H7 (cell line): ENCODE measurements at regions not wholly inside any gene's neighbourhood (a gene's known extent, or its start where the extent isn't known, plus 50 kb on each side); places are given as distances from the start of the nearest gene placed in this dataset.
"Not testable (repeated sequence)": the region's sequence is repeated elsewhere in the genome, so short reads cannot be mapped to it uniquely, and the experiment has no call there.

Experiments used
- DNase-seq: peaks from one replicate; pipeline ENCODE4 v3.0.0; 2012
- H3K27me3 ChIP-seq: 2 replicates; pipeline ENCODE4 v1.6.0; 2011; ENCODE audit warnings: mild to moderate bottlenecking, low read length; ENCODE audit not compliant: control insufficient read depth, insufficient read depth
- H3K36me3 ChIP-seq: replicated peaks from 2 replicates; pipeline ENCODE4 v1.5.1; 2011; ENCODE audit warnings: low read length; ENCODE audit not compliant: control insufficient read depth, insufficient read depth
- H3K4me3 ChIP-seq: 2 replicates; pipeline ENCODE4 v1.5.1; 2011; ENCODE audit warnings: low read depth, mild to moderate bottlenecking, control low read depth, low read length, moderate library complexity; ENCODE audit not compliant: insufficient read depth

DNA sequence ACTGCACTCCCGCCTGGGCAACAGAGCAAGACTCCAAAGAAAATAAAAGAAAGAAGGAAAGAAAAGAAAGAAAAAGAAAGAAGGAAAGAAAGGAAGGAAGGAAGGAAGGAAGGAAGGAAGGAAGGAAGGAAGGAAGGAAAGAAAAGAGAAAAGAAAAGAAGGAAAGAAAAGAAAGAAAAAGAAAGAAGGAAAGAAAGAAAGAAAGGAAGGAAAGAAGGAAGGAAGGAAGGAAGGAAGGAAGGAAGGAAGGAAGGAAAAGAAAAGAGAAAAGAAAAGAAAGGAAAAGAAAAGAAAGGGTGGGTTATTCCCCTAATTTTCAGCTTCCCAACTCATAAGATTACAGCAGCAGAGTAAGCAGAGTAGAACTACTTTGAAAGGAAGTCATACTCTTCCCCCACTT, 64.4 kb downstream of the TMEM200C start:
- not testable (repeated sequence) for H3K4me3 ChIP-seq, H3K36me3 ChIP-seq, DNase-seq, H3K27me3 ChIP-seq

DNA sequence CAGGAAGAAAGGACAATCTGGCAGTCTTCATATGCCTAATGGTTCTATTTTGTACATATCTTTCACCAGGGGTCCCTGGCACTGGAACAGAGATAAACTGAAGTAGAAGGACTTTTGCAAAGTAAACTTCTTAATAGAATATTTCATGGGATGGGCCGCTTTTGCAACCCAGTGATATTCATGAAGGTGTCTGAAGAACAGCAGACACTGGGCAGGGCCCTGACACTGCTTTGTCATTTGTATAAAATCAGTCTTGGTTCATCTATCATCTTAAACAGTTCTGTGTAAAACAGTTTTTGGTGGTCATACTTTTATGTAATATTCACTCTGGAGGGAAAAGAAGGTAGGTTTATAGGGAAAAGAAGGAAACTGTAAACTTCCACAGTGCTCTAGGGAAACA, 66.4 kb downstream of the TMEM200C start:
- Histone ChIP-seq H3K4me3 (no peak overlapping the region), H3K36me3 (no peaks in the 10 kb centered on the region), H3K27me3 (no peaks in the 10 kb centered on the region)
- no peak for DNase-seq

DNA sequence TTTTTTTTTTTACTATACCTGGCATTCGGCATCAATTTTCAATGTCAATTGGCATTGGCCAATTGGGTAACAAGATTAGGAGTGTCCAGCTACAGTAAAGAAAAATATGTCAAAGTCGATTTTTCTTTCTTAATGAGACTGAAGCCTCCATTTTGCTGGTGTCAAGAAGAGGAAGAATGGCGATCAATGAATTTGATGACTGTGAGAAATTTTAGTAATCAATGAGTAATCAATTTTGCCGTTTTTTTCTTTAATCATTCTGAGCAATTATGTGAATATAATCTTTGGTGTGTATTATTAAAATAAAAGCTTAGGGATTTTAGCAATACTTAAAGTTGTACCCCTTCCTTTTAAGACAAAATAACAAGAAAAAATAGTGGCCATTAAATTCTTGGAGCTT, 69.7 kb downstream of the TMEM200C start:
- no peak overlapping the region for H3K4me3 ChIP-seq
- no peaks in the 10 kb centered on the region for H3K27me3 ChIP-seq
- no peak for DNase-seq
- H3K36me3 ChIP-seq: no peaks in the 10 kb centered on the region

DNA sequence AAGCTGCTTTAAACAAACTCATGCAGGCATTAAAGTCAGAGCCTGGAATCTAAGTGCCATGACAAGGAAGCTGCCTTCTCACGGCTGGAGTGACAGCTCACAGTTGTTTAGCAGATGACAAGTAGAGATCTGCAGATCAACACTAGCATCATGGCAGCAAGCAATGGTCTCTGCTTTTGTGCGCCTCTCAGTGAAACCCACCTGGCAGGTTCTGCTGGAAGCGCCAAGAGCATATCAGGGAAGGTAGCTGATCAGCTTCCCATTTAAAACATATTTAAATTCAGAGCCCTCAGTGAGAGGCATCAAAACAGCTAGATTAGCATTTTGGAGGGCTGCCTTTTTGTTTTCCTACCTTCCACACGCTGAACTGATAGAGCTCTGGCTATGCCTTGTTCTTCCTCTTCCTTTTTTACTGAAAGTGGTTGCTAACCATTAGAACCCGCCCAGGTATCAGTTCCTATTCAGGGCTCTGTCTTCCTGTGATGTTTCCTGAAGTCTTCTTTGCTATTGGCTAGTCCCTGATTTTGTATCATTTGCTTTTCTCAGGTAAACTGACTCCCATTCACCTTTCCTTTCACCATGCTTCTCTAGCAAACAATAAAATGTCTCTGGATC, 70.8 kb downstream of the TMEM200C start:
- Histone ChIP-seq H3K36me3 (no peaks in the 10 kb centered on the region), H3K27me3 (no peaks in the 10 kb centered on the region), H3K4me3 (no peak overlapping the region)
- peak; percentile 5 for DNase-seq

DNA sequence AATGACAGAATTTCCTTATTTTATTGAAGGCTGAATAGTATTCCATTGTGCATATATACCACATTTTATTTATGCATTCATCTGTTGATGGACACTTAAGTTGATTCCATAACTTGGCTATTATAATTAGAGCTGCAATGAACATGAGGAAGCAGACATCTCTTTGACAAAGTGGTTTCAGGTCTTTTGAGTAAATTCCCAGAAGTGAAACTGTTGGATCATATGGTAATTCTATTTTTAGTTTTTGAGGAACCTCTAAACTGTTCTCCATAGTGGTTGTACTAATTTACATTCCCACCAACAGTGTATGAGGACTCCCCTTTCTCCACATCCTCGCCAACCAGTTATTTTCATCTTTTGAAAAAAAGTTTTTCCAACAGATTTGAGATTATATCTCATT, 77.5 kb downstream of the TMEM200C start:
- no peaks in the 10 kb centered on the region for H3K27me3 ChIP-seq
- DNase-seq: no peak
- no peak overlapping the region for H3K4me3 ChIP-seq
- H3K36me3 ChIP-seq: no peaks in the 10 kb centered on the region

DNA sequence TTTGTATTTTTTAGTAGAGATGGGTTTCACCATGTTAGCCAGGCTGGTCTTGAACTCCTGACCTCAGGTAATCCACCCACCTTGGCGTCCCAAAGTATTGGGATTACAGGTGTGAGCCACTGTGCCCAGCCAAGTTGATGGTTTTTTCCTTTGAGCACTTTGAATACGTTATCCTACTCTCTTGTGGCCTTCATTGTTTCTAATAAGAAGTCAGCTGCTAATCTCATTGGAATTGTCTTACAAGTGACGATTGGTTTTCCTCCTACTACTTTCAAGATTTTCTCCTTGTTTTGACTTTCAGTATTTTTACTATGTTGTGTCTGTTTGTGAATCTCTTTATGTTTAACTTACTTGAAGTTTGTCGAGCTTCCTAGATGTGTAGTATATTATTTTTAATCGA, 88.5 kb downstream of the TMEM200C start:
- no peaks in the 10 kb centered on the region for H3K36me3 ChIP-seq
- H3K27me3 ChIP-seq: no peaks in the 10 kb centered on the region
- H3K4me3 ChIP-seq: no peak overlapping the region
- DNase-seq: no peak

DNA sequence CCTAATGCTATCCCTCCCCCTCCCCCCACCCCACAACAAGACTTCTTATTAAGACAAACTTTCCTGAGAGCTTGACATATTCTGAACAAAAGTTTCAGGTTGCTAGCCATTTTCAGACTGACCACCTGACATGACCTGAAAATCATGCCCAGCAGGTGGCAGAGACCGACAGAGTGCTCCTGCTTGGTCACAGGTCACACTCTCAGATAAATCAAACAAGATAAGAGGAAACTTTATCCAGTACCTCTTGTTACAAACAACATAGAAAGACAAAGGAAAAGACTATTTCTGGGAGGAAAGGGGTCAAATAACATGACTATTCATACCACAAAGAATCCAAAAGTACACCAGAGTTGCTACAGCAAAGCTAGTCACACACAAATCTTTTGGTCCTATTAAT, 107.4 kb downstream of the TMEM200C start:
- Histone ChIP-seq H3K36me3 (no peaks in the 10 kb centered on the region), H3K27me3 (no peaks in the 10 kb centered on the region), H3K4me3 (no peak overlapping the region)
- no peak for DNase-seq

DNA sequence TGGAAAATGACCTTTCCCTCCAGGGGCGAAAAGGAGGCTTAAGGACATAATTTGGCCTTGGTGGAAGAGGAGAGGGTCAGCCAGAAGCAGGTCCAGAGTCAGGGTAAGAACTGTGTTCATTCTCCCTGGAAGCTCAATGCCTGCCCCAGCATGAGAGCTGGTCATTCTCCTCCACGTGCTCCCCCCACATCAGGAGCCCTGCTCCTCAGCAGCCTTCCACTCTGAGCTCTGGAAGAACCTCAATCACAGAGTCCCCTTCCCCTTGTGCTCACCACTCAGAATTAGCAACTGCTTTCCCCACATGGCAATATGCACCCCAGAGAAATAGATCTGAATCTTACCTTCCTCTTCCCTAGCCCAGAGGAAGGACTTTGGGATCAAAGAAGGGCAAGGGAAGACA, 115.4 kb downstream of the TMEM200C start:
- H3K27me3 ChIP-seq: no peaks in the 10 kb centered on the region
- no peak overlapping the region for H3K4me3 ChIP-seq
- H3K36me3 ChIP-seq: no peaks in the 10 kb centered on the region
- no peak for DNase-seq

DNA sequence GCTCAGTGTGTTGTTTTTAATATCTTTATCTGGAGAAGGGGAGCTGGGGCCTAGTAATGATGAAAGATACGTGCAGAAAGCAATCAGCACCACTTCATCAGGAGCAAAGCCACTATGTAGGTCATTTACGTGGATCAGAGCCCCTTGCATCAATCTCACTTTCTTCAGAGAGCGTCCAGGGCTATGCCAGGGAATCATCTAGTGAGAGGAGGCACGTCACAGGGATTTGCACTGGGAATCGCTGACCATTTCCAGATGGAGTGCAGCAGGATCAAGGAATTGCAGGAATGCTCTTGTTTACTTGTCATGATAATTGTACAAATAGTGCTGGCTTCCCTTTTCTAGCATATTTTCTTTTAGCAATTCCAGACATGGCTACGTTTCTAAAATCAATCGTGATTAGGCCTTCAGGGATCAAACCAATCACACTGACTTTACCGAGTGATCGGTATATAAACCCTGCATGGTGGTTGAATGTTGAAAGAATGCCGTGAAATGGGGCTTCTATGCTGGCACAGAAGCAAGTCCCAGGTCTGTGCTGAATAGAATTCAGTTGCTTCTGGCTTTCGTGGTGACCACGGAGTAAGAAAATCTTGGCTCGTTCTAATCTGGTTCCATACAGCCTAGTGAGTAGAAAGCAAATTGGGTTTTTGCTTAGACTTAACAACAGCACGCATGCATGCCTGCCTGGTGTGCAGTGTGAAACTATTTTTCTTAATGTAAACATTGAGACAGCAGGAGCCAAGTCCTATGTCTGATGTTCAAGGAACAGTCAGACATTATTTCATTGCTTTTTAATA, 122.8 kb downstream of the TMEM200C start:
- Histone ChIP-seq H3K36me3 (no peaks in the 10 kb centered on the region), H3K27me3 (no peaks in the 10 kb centered on the region), H3K4me3 (no peak overlapping the region)
- DNase-seq: no peak

DNA sequence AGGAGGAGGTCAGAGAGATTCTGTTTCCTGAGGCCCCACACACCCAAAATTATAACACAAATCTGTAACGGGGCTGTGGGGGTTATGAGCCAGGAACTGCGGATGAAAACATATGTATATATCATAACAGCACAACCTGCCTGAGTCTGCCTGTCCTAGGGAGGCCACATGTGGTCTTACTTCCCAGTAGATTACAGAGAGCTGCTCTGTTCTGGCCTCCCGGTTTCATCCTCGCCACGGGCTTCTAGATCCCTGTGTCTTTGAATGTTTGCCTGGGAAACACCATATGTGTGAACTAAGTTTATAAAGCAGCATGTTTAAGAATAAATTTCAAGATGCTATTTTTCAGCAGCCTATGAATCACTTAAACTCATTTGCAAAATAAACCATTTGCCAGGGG, 124.0 kb downstream of the TMEM200C start:
- no peak overlapping the region for H3K4me3 ChIP-seq
- no peaks in the 10 kb centered on the region for H3K36me3 ChIP-seq
- no peak for DNase-seq
- no peaks in the 10 kb centered on the region for H3K27me3 ChIP-seq

DNA sequence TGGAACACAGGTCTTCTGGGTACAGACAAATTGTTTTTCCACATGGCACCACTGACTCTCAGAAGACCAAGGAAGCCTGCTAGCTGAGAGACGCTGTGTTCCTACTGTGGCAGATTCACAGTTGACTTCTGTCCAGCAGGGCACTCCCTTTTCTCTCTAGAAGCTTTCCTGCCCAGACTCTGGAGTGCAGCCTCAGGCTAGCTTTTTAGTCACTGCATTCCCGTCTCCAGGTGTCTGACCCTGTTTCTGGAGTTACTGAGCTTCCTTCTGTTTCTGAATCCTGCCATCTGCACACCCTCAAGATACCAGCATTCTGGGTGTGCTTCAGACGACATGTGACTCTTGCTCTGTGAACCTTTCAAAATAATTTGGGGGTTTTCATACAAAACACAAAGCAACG, 125.1 kb downstream of the TMEM200C start:
- no peak for DNase-seq
- no peaks in the 10 kb centered on the region for H3K36me3 ChIP-seq
- no peaks in the 10 kb centered on the region for H3K27me3 ChIP-seq
- no peak overlapping the region for H3K4me3 ChIP-seq

DNA sequence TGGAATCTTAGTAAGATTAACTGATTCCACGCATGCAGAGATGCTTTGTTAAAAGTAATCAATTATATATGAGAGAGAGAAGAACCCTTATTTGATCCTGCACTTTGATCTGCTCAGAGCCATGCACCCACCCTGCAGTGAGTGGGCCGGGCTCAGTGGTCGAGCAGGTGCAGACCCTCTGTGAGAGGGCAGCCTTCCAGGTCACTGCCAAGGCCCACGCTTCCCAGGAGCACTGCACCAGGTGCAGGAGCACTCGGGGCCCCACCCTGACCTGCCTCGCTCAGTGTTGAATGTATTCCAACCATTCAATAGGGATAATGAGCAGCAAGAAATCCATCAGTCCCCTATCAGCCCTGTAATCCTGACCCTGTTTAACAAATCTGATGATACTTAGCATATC, 126.9 kb downstream of the TMEM200C start:
- Histone ChIP-seq H3K36me3 (no peaks in the 10 kb centered on the region), H3K4me3 (no peak overlapping the region), H3K27me3 (no peaks in the 10 kb centered on the region)
- no peak for DNase-seq

DNA sequence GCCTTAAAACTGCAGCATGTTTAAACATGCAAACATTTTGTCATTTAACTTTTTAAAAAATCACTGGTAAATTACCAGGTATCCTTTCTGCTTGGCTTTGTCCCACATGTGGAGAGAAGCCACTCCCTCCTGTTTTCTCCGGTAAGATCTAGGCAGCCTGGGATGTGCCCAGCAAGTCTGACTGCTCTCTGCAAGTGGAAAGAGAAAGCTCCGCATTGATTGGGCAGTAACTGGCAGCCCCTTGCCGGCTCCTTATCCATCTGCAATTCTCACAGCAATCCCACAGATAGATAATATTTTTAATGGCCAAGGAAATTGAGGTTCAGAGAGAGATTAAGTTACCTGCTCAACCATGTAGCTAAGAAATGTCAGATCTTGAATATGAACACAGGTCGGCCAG, 136.1 kb downstream of the TMEM200C start:
- no peak overlapping the region for H3K4me3 ChIP-seq
- peak; percentile 39 for DNase-seq
- no peaks in the 10 kb centered on the region for H3K27me3 ChIP-seq
- H3K36me3 ChIP-seq: no peaks in the 10 kb centered on the region

DNA sequence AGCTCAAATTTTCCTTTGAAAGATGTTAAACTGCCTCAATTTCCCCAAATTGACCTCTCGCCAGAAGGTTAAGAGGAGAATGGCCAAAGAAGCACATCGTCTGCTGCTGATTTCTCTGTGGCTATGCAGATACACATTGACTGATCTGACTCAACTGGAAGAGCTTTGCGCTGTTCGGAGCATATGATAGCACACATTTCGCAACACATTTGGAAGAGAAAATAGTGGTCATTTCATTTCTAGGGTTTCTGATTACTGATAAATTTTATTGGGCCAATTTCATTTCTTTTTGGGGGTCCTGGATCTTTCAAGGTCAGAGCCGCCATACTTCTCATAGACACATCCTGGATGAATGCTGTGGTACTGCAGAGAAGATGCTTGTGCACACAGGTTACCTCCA, 138.5 kb downstream of the TMEM200C start:
- no peaks in the 10 kb centered on the region for H3K36me3 ChIP-seq

DNA sequence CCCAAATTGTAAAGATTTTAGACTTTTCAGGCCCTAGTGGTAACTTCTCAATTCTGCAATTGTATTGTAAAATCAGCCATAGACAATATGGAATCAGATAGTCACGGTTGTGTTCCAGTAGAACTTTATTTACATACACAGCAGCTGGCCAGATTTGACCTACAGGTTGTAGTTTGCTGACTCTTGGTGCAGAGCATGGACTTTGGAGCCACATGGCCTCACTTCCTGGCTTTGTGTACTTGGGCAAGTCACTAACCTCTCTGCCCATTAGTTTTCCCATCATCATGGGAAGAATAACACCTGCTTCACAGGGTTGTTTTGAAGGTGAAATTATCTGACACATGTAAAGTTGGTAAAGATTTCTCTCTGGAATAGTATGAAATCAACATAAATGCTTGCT, 147.6 kb downstream of the TMEM200C start:
- DNase-seq: no peak
- Histone ChIP-seq H3K27me3 (no peaks in the 10 kb centered on the region), H3K4me3 (no peak overlapping the region), H3K36me3 (no peaks in the 10 kb centered on the region)

More for the DNA sequence above, 138.5 kb downstream of the TMEM200C start:
- Histone ChIP-seq H3K4me3 (no peak overlapping the region), H3K27me3 (no peaks in the 10 kb centered on the region)
- no peak for DNase-seq
